Activated CD8-positive, alpha-beta memory T cell treated with anti-CD3 and anti-CD28 coated beads, Interleukin-2, amount 50 U/mL, for 4 hours (primary cell): ENCODE measurements at regions not wholly inside any gene's neighbourhood (a gene's known extent, or its start where the extent isn't known, plus 50 kb on each side); places are given as distances from the start of the nearest gene placed in this dataset.

Source experiments
- DNase-seq: peaks from one replicate; pipeline ENCODE4 v3.0.0-alpha.2; 2020

DNA sequence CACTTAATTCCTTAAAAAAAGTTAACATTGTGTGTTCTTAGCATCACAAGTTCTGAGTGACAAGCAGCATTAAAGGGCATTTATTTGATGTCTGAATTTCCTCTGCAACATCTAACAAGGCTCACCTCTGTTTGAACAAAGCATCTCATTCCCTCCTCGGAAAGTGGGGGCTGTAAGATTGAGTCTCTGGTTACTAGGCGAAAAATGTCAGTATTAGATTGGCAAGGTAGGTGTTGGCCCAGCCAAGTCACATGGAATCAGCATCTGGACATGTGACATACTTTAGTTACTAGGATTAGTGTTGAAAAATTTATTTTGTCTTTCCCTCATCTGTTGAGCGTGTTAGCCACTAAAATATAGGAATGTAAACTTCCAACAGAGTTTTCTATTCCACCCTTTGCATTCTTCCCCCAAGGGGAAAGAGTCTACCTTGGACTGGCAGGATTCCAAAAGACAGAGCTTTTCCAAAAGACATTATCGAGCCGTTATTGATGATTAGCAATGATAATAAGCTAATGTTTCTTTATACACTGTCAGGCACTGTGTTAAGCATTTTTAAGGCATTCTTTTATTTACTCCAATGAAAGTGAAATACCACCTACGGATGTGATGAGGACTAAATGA, 194.9 kb upstream of the BTG1 start:
- DNase-seq, result no peak

DNA sequence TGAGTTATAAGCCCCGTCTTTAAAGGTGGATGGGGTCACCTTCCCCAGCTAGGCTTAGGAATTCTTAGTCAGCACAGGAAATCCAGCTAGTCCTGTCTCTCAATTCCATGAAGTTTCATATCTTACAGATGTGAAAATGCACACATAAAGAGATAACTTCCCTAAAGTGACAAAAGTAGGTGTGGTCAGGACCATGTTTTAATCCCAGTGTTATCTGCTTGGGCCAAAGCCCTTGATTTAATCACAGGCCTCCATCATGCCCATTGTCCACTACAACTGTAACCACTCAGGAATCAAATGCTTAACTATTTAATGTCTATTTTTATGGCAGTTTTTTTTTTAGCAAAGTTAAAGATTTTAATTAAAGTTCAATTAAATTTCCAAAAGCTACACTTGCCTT, 194.4 kb upstream of the BTG1 start:
- no peak for DNase-seq

DNA sequence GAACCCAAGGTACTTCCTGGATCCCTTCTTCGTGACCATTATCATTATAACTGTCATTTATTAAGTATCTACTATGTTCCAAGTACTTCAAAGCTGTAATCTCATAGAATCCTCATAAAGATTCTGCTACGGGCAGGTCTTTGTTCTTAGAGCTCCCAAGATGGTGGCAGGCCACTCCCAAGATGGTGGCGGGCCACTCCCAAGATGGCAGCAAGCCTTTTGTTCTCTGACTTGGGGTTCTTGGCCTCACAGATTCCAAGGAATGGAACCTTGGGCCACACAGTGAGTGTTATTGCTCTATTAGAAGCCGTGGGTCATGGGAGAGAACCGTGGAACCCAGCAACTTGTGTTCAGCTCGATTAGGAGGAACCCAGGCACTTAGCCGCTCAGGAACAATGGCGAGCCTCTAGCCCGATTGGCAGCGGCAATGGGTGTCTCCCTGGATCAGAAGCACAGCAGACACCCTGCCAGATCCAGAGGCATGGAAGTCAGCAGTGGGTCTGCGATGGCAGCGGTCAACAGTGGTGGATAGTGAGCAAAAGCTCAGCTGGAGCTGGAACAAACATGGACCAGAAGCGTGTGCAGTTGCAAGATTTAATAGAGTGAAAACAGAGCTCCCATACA, 193.7 kb upstream of the BTG1 start:
- DNase-seq, result no peak

DNA sequence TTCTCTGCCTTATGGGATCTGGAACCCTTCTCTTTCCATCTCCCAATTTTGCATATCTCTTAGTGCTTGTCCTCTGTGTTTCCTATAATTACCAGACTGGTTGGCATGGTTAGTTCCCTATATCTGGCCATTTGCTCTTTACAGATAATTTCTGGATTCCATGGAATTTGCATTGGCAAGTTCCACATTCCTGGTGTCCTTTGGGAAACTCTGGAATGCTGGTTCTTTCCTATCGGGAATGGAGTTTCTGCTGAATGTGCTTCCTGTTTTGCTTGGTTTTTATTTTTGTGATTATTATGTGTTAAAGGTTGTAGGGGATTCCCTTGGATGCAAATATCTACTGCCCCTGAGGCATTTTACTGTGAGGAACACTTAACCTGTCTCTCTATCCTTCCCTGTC, 193.0 kb upstream of the BTG1 start:
- DNase-seq, result no peak

DNA sequence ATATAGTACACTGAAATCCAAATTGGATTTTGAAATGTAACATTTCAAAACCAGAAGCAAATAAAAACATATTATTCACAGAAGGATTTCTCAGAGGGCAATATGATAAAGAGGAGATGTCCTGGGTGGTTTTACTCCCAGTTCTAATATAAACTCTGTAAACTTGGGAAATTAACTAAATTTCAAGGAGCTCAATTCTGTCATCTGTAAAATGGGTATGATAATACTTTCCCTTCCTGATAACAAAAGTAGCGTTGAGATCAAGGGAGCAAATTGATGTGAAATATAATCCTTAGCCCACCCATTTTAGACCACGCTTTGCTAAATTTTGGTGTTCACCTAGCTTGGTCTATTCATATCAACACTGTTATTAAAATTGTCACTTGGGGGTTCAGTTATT, 192.5 kb upstream of the BTG1 start:
- DNase-seq, result no peak

DNA sequence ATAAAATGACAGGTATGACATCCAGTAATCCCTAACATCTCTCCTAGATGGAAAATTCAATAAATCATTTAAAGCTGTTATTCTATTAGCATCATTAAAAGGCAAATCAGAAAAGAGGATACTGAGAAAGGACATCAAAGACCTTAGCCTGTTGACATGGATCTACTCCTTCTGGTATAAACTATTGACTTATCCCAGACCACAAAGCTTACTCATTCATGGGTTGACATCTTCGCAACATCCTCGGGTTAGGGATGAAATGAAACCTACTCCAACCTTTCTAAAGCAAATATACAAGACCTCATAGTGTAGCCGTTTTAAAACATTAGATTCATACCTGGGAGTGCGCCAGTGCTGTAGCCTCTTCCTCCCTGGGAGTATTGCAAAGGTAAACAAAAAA, 191.5 kb upstream of the BTG1 start:
- DNase-seq, result no peak

DNA sequence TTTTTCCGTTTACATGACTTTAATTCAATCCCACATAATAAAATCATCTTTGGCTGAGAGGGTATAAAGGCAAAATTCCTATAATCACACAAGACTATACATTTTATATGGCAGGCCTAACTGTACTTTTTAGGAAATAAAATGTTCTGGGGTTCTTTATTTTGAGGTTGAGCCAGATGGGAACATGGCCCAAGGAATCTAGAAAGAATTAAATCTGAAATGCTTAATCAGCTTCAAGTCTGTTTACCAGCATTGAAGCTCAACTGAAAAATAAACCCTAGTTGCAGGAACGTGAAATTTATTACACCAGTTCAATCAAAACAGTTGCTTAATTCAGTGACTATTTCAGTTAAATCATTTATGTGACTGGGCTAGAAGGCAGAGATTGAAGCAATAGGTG, 191.0 kb upstream of the BTG1 start:
- no peak for DNase-seq

DNA sequence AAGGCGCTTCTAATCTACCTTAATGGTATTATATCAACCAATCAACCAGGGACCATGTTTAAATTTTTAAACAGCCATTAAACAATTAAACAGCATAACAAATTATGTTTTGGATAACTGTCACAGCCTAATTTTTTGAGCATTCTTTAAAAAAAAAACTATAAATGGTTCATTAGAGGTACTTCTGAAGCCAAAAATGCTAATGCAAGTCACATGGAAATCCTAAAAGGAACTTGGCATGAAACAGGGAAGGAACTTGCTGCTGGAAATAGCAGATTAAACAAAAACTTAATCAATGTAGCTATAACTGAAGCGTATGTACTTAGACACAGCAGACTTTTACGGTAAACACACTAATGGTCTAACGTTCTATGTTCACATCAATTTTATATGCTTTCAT, 190.2 kb upstream of the BTG1 start:
- DNase-seq, result no peak

DNA sequence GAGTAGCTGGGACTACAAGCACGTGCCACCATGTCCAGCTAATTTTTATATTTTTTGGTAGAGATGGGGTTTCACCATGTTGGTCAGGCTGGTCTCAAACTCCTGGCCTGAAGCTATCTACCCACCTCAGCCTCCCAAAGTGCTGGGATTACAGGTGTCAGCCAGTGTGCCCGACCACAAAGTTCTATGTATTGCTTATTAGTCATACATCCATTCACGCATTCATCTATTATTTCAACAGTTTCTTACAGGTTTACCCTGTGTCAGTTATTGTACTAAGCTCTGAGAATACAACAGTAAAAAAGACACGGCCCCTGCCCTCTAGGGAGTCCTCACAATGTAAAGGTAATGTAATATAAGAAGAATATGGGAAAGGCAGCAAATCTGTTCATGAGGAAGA, 188.9 kb upstream of the BTG1 start:
- DNase-seq, result no peak

DNA sequence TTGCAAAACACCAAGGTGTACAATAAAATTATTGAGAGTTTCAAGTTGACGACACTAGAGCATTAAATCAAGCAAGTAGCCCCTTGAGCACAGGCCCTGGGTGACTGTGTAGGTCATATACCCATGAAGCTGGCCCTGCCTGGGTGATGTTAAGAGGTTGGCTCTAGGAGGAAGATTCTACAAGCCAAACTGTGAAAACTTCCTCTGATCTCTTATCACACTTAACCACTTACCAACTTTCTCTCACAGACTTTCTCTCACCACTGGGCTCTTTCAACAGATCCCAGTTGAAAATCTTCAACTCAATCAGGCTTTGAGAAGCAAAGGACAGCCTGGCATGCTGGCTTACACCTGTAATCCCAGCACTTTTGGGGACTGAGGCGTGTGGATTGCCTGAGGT, 186.9 kb upstream of the BTG1 start:
- DNase-seq, result no peak

DNA sequence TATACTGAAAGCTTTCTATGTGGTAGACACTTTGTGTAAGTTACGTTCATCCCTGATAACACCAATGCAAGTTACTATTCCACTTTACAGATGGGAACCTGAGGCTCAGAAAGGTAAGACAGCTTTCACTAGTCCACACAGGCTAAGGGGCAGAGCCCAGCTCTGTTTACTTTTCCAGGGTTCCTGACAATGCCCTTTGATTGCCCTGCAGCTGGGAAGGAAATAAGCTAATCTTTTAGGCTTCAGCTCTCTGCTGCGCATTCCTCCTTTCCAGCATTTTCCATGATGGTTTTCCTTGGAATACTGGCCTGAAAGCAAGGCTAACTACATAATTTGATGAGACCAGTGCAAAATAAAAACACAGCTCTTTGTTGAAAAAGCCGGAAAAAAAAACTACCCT, 185.7 kb upstream of the BTG1 start:
- no peak for DNase-seq

DNA sequence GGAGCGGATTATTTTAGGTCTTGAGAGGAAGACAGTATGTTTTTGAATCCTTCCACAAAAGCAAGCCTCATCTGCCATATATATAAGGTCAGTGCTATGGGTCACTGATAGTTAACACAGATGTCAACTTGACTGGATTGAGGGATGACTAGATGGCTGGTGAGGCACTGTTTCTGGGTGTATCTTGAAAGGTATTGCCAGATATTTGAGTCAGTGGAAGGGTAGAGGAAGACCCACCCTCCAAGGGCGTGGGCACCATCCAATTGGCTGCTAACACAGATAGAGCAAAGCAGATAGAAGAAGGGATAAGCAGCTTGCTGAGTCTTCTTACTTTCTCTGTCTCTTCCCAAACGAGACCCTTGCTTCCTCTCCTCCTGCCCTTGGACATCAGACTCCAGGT, 185.0 kb upstream of the BTG1 start:
- no peak for DNase-seq

DNA sequence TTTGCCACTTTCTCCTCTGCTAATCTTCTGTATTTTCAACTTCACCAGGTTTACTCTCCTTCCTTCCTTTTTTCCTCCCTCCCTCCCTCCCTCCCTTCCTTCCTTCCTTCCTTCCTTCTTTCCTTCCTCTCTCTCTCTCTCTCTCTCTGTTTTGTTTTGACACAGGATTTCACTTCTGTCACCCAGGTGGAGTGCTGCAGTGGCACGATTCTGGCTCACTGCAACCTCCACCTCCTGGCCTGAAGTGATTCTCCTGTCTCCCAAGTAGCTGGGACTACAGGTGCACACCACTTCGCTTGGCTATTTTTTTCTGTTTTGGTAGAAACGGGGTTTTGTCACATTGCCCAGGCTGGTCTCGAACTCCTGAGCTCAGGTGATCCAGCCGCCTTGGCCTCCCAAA, 181.2 kb upstream of the BTG1 start:
- no peak for DNase-seq

DNA sequence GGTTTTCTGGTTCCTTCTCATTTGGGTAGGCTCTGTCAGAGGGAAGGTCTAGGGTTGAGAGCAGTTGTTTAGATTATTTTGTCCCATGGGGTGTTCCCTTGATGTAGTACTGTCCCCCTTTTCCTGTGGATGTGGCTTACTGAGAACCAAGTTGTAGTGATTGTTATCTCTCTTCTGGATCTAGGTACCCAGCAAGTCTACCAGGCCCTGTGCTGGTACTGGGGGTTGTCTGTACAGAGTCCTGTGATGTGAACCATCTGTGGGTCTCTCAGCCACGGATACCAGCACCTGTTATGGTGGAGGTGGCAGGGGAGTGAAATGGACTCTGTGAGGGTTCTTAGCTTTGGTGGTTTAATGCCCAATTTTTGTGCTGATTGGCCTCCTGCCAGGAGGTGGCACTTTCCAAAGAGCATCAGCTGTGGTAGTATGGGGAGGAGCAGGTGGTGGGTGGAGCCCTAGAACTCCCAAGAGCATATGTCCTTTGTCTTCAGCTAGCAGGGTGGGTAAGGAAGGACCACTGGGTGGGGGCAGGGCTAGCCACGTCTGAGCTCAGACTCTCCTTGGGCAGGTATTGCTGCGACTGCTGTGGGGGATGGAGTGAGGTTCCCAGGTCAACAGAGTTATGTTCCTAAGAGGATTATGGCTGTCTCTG, 179.3 kb upstream of the BTG1 start:
- DNase-seq, result no peak

DNA sequence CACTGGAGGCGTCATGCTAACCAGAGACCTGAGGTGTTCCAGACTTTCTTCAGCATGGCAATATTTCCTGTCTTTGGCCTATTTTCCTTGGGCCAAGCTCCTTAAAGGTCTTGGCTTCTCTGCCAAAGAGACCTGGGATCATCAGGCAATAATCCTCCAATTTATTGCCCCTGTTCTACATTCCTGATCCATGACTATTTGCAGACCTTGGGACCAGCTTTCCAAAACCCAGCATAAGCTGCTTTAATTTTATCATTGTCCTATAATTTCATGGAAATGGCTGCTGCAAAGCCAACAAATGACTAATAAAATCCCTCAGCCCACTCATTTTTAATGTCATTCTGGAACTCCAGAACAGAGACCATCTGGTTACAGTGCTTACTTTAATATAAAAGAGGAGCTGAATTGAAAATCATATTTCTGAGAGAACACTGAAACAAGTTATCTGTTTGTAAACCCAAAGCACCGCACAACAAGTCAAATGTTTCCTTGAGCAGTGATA, 166.9 kb upstream of the BTG1 start:
- DNase-seq, result no peak

DNA sequence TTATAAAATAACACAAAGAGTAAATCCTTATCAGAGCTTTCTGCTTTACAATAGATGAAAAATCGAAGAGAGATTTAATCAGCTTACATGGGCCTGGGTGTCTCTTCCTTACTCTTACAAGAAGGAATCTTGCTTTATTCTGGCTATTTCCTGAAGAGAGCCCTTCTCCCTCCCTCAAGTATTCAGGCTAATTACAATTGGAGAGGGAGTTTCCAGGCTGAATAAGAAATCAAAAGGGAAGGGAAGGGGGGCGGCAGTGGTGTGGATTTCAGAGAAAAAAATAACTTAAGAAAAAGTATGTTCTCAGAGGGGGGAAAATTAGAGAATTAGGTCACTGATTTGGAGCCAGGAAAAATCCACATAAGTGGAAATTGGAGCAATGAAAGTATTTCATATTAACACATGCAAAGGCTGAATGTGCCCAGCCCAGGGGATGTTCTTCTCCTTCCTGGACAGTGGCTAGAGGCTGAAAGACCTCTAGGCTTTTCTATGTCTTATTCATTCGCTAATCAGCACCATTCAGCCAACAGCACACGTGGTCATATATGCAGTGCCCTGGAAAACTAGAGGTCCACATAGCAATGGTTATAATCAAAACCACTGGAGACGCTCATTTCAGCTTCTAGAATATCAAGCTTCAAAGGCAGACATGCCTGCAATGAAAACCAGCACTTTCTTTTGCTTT, 158.9 kb upstream of the BTG1 start:
- DNase-seq, result no peak

DNA sequence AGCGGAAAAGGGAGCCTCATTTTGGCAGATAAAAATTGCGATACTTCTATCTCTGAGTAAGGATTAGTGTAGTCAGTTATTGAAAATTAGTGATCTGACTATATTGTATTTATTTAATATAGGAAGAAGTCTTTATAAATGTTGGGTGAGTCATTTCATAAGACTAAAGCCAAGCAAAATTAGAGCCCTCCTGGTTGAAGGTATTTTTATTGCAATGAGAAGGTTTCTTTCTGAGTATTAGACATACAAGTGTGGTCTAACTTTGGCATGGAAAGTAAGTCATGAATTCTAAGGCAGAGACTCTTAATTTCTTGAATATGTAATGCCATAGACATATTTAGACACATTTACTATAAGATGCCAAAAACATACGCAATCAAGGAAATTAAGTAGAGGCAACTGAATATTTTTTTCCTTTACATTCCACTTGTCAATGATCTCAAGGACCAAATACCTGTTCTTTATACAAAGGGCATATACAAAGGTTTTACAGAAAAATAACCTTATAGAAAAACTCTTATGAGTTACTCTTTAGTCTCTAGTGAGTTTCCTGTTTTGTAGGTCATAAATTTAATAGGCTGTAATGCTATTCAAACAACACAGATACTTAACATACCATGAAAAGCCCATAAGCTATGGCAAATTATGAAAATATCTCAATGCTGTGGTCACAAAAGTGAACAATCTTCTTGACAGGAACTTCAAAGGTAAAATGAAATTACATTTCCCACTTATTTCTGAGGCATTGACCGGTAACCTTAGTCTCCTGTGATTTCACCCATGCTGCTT, 156.6 kb upstream of the BTG1 start:
- DNase-seq, result no peak

DNA sequence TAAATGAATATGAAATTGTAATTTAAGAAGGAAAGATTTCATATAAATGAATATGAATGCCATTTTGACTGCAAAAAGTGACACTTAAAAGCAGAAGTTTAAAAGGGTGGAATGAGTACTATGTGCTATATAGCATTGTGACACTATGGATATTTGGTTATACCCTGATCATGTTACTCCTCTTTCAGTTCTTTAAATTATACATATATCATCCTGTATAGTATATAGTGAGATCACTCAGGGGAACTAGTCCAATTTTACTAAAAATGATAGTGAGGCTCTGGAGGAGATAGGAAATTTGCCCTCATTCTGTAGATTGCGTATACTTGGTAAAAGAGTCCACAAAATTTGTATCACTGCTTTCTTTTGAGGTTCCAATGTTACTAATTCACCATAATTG, 155.7 kb upstream of the BTG1 start:
- no peak for DNase-seq

DNA sequence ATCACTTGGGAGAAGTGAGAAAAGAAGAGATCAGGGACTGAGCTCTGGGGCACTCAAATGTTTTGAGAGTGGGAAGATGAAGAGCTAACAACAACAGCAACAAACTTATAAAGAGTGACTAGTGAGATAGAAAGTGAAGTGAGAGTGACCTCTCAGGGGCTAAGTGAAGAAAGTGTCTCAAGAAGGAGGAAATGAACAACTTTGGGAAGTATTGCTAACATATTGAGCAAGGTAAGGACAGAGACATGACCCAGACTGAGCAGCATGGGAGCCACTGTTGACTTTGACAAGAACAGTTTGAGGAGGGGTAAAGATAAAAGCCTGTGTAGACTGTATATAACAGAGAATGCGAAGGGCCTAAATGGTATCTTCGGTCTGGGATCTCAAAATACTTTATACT, 155.1 kb upstream of the BTG1 start:
- no peak for DNase-seq

DNA sequence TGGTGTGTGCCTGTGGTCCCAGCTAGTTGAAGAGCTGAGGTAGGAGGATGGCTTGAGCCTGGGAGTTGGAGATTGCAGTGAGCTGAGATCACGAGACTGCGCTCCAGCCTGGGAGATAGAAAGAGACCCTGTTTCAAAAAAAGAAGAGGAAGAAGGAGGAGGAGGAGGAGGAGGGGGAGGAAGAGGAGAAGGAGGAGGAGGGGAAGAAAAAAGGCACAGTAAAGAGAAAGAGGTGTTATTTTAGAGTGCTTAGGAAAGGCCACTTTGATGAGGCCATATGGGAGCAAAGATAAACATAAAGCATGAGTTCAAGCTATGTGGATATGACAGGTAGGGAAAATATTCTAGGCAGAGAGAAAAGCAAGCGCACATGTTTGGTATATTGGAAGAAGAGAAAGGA, 154.1 kb upstream of the BTG1 start:
- DNase-seq, result no peak

DNA sequence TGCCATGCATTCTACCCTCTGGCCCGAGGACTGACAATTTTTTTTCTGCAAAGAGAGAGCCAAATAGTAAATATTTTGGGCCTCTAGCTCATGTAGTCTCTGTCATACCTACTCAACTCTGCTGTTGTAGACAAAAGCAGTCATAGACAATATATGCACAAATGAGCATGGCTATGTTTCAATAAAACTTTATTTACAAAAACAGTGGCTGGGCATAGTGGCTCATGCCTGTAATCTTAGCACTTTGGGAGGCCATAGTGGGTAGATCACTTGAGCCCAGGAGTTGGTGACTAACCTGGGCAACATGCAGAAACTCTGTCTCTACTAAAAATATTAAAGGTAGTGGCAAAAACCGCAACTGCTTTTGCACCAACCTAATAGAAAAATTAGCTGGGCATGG, 153.7 kb upstream of the BTG1 start:
- DNase-seq, result no peak

DNA sequence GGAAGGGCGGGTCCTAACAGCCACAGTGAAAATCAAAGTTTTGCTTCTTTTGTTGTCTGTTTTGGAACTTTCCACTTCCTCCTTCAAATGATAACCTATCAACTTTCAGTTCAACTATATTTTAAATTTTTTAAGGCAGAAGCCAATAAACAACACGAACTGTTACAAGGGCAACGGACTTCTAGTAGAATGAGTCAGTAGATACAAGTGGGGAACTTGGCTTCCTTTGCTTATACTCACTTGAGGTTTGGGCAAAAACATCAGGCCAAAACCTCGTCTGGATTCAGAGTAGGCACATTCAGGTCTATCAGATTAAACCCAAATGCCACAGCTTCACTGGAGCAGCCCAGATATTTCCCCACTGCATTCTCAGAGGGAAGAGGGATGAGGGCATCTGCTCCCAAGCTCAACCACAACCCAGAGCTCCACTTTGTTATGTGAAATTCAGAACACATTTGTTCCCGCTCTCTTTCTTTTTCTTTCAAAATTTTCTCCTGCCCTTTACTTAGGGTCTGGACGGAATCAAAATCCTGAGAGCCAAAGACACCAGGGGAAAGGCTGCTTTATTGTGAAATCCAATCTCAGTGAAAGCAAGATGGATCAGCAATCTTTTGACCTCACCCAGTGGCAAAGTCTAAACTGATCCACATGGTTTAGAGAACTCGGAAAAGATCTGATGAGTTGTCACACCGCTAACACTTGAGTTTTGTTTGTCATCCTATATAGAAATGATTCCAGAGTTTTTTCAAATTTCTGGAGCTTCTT, 152.5 kb upstream of the BTG1 start:
- DNase-seq, result no peak

DNA sequence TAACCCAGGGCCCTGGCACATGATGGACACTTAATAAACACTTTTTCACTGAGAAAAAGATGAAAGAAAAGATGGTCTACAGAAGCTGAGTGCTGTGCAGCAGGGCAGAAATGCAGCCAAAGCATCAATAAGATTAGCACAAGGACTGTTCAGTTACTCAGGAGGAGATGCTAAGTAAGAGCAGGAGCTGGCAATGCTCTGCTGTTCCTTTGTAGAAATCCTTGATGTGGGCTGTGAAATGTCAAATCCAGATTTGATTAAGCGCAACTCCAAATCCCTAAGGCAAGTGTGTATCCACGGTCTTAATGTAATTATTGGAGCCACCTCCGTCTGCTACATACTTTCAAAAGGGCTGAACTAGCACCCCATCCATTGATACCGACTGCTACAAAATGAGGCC, 151.8 kb upstream of the BTG1 start:
- no peak for DNase-seq
